Tibial artery (tissue), 4 donors: ENCODE measurements at regions not wholly inside any gene's neighbourhood (a gene's known extent, or its start where the extent isn't known, plus 50 kb on each side); places are given as distances from the start of the nearest gene placed in this dataset.

Experiments used
- DNase-seq, 2 donors: peaks; one replicate each; pipeline ENCODE4 v3.0.0-alpha.2; 2019
- H3K27ac ChIP-seq, 2 donors: fragments of 200-600 bp; sonication (generic) in 1 of 2; 1 replicate in 1 of 2; 2 replicates in 1 of 2; pipeline ENCODE4 v1.5.1; 2018 to 2019; ENCODE audit warnings: mild to moderate bottlenecking in 1 of 2
- H3K27me3 ChIP-seq, 2 donors: fragments of 200-600 bp; sonication (generic) in 1 of 2; one replicate each; pipeline versions ENCODE4 v1.5.1 to v1.6.0; 2016 to 2019
- H3K36me3 ChIP-seq, 3 donors: fragments of 200-600 bp; sonication (generic) in 2 of 3; one replicate each; pipeline ENCODE4 v1.5.1; 2016 to 2019; ENCODE audit warnings: mild to moderate bottlenecking in 2 of 3
- H3K4me1 ChIP-seq, 4 donors: fragments of 200-600 bp; sonication (generic) in 2 of 4; 1 replicate in 3 of 4; 2 replicates in 1 of 4; pipeline ENCODE4 v1.5.1; 2016 to 2019
- H3K4me3 ChIP-seq, 2 donors: fragments of 200-600 bp; sonication (generic) in 1 of 2; 1 replicate in 1 of 2; 2 replicates in 1 of 2; pipeline ENCODE4 v1.5.1; 2018 to 2019; ENCODE audit warnings: mild to moderate bottlenecking in 2 of 2
- H3K9me3 ChIP-seq, 3 donors: fragments of 200-600 bp; sonication (generic) in 1 of 3; one replicate each; pipeline ENCODE4 v1.5.1; 2016 to 2019
- intact Hi-C: fragments of 100-400 bp; cut with DNase I; formaldehyde crosslinking; loops from one replicate; pipeline ENCODE4 v1.15.0; 2023; ENCODE audit warnings: low total_unique reads
- TF ChIP-seq, protein P1 (sequence below), 2 experiments: fragments of 200-600 bp in 1 of 2; fragments of 450-650 bp in 1 of 2; IDR thresholded peaks; one replicate each; pipeline ENCODE4 v1.5.1; 2017 to 2019; ENCODE audit warnings: antibody characterized with exemption in 2 of 2, mild to moderate bottlenecking in 1 of 2, moderate library complexity in 1 of 2

DNA sequence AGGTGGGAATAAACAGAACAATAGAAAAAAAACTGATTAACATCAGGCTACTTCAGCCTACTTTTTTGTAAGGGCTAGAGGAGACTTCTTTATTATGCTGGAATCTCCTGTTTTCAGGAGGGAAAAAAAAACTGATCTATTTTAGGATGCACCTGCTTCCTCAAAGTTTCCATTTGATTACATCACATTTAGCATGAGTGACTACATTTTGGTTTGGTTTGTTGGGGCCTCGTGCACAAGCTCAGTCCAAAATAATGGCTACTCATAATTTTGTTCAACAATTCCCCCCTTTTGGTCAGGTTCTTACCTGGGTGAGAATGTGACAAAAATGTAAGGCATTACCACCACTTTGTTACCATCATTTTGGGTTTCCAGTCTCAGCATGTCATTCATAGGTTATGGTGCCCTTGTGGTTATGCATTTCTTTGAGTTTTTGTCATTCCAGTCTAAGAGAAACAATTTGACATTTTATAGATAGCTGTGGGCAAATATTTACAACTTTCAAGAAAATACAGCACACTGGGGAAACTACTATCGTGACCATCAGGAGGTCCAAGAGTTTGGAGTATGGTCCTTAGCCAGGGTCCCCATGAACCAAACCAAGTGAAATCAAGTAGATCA is 93.6 kb upstream of the ATP11B start:
- Histone ChIP-seq H3K9me3 (no peaks in the 10 kb centered on the region), H3K36me3 (no peaks in the 10 kb centered on the region), H3K27ac (no peak overlapping the region), H3K4me1 (no peaks in the 10 kb centered on the region), H3K27me3 (peaks cover 0 to 3% of the 10 kb centered on the region in 2 donors), H3K4me3 (no peak overlapping the region)
- no peak for DNase-seq
- intact Hi-C loops, result no loop called here
- TF ChIP-seq, protein P1, sequence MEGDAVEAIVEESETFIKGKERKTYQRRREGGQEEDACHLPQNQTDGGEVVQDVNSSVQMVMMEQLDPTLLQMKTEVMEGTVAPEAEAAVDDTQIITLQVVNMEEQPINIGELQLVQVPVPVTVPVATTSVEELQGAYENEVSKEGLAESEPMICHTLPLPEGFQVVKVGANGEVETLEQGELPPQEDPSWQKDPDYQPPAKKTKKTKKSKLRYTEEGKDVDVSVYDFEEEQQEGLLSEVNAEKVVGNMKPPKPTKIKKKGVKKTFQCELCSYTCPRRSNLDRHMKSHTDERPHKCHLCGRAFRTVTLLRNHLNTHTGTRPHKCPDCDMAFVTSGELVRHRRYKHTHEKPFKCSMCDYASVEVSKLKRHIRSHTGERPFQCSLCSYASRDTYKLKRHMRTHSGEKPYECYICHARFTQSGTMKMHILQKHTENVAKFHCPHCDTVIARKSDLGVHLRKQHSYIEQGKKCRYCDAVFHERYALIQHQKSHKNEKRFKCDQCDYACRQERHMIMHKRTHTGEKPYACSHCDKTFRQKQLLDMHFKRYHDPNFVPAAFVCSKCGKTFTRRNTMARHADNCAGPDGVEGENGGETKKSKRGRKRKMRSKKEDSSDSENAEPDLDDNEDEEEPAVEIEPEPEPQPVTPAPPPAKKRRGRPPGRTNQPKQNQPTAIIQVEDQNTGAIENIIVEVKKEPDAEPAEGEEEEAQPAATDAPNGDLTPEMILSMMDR (IDR thresholded peaks at IDR 0.05), result no peak

DNA sequence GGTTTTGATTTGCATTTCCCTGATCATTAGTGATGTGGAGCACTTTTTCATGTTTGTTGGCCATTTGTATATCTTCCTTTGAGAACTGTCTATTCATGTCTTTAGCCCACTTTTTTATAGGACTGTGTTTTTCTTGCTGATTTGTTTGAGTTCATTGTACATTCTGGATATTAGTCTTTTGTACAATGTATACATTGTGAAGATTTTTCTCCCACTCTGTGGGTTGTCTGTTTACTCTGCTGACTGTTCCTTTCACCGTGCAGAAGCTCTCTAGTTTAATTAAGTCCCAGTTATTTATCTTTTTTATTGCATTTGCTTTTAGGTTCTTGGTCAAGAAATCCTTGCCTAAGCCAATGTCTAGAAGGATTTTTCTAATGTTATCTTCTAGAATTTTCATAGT is 91.1 kb upstream of the ATP11B start:
- Histone ChIP-seq H3K27ac (no peak overlapping the region), H3K4me1 (no peaks in the 10 kb centered on the region), H3K36me3 (no peaks in the 10 kb centered on the region), H3K4me3 (no peak overlapping the region), H3K9me3 (no peaks in the 10 kb centered on the region), H3K27me3 (peaks cover 0 to 2% of the 10 kb centered on the region in 2 donors)
- no peak for DNase-seq
- TF ChIP-seq, protein P1 (IDR thresholded peaks at IDR 0.05), result no peak
- intact Hi-C loops, result no loop called here

DNA sequence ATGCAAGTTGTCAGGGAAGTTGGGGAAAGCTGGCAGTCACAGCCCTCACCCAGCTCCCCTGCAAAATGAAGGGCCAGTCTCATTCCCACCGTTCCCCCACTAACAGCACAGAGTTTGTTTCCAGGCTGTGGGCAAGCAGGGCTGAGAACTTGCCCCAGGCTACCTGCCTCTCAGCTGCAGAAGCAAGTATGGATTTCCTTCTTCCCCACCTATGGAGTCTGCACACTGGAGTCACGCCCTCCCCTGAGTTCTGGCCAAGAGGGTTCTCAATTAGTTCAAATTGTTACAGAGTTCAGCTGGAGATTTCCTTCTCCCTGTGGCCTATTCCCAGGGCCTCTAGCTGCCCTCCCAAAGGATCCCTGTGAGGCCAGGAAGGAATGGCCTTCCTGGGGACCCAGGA is 90.1 kb upstream of the ATP11B start:
- no peak for DNase-seq
- intact Hi-C loops, result no loop called here
- Histone ChIP-seq H3K27me3 (no peaks in the 10 kb centered on the region), H3K4me3 (no peak overlapping the region), H3K4me1 (no peaks in the 10 kb centered on the region), H3K9me3 (no peaks in the 10 kb centered on the region), H3K27ac (no peak overlapping the region), H3K36me3 (no peaks in the 10 kb centered on the region)
- TF ChIP-seq, protein P1 (IDR thresholded peaks at IDR 0.05), result no peak

DNA sequence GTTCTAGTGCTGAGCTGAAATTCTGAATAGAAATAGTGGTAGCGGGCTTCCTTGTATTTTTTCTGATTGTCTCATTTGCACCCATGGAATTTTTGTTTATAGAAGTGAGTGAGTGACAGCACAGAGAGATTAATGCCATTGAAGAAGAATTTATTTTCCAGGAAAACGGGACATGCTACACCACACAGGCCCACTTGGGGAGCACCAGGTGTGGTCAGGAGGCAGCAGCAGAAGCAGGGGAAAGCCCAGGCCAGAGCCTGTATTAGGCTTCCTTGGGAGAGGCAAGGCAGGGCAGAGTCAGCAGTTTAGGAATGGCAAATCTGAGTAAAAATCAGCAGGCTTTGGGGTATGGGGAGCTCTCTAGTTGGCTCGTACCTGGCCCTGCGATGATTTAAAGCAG is 88.4 kb upstream of the ATP11B start:
- H3K27ac ChIP-seq, result no peak overlapping the region
- intact Hi-C loops, result no loop called here
- TF ChIP-seq, protein P1 (IDR thresholded peaks at IDR 0.05), result no peak
- no peak for DNase-seq
- H3K27me3 ChIP-seq, result no peaks in the 10 kb centered on the region
- H3K4me3 ChIP-seq, result no peak overlapping the region
- no peaks in the 10 kb centered on the region for H3K36me3 ChIP-seq
- no peaks in the 10 kb centered on the region for H3K9me3 ChIP-seq
- no peaks in the 10 kb centered on the region for H3K4me1 ChIP-seq

DNA sequence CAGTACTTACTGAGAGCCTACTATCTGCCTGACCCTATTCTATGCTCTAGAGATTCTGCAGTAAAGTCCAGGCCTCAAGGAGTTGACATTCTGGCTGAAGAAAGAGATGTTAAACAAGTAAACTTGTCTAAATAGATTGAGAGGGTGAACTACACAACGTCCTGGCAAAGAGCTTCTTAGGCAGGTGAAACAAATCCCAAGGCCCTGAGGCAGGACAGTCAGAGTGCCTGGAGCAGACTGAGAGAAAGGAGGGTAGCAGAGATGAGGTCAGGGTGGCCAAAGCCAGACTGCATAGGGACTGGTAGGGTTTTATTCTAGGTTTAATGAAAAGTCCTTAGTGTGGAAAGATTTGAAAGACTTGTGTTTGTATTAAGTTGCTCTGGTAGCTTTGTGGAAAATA is 84.5 kb upstream of the ATP11B start:
- Histone ChIP-seq H3K4me3 (no peak overlapping the region), H3K4me1 (no peaks in the 10 kb centered on the region), H3K9me3 (no peaks in the 10 kb centered on the region), H3K27ac (no peak overlapping the region), H3K27me3 (peaks cover 0 to 4% of the 10 kb centered on the region in 2 donors), H3K36me3 (no peaks in the 10 kb centered on the region)
- TF ChIP-seq, protein P1 (IDR thresholded peaks at IDR 0.05), result no peak
- no peak for DNase-seq
- intact Hi-C loops, result no loop called here

DNA sequence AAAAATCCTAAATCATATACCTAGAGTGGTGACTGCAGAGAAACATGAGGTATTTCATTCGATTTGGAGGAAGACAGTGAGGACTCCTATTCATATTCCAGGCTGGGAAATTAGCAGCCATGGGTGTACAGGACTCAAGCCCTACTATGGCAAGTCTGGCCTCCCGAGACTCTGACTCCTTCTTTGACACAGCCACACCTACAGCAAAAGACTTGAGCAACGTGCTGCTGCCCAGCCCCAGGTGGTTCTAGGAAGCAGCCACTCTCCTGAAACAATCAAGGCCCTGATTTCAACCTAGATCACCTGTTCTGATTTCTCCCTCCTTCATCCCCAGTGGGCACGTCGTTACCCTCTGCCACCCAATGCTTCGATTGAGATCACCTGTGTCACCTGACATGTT is 84.0 kb upstream of the ATP11B start:
- Histone ChIP-seq H3K4me1 (no peaks in the 10 kb centered on the region), H3K27me3 (peaks cover 0 to 4% of the 10 kb centered on the region in 2 donors), H3K9me3 (no peaks in the 10 kb centered on the region), H3K4me3 (no peak overlapping the region), H3K27ac (no peak overlapping the region), H3K36me3 (no peaks in the 10 kb centered on the region)
- intact Hi-C loops, result no loop called here
- TF ChIP-seq, protein P1 (IDR thresholded peaks at IDR 0.05), result no peak
- DNase-seq, result no peak
